IPS-NIHi11 (cell line): ENCODE measurements at regions not wholly inside any gene's neighbourhood (a gene's known extent, or its start where the extent isn't known, plus 50 kb on each side); places are given as distances from the start of the nearest gene placed in this dataset.
"Not testable (repeated sequence)": the region's sequence is repeated elsewhere in the genome, so short reads cannot be mapped to it uniquely, and the experiment has no call there.

Experiments
- DNase-seq: peaks from one replicate; pipeline ENCODE4 v3.0.0; 2012; ENCODE audit warnings: mixed read lengths, low spot score

DNA sequence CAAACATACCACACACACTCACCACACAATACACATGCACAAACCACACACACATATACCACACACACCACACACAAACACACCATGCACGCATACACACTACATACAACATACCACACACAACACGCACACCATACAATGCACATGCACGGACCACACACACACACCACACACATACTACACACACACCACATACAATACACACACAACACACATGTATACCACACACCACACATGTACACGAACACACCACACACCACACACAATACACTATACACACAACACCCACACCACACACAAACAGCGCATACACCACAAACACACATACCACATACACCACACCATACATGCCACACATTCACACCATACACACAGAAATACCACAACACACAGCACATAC, 480.3 kb downstream of the DIRAS2 start:
- DNase-seq: no peak

GRCh38 chr9:90162819-90163218, 479.8 kb downstream of the DIRAS2 start:
- no peak for DNase-seq

- DNase-seq: no peak
These were observed 477.3 kb downstream of the DIRAS2 start for GRCh38 chr9:90165281-90165680.

DNA sequence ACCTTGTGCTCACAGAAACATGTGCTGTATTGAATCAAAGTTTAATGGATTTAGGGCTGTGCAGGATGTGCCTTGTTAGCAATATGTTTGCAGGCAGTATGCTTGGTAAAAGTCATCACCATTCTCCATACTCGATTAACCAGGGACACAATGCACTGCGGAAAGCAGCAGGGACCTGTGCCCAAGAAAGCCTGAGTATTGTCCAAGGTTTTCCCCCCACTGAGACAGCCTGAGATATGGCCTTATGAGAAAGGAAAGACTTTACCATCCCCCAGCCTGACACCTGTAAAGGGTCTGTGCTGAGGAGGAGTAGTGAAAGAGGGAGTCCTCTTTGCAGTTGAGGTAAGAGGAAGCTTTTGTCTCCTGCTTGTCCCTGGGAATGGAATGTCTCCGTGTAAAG, 476.2 kb downstream of the DIRAS2 start:
- DNase-seq: not testable (repeated sequence)

DNA sequence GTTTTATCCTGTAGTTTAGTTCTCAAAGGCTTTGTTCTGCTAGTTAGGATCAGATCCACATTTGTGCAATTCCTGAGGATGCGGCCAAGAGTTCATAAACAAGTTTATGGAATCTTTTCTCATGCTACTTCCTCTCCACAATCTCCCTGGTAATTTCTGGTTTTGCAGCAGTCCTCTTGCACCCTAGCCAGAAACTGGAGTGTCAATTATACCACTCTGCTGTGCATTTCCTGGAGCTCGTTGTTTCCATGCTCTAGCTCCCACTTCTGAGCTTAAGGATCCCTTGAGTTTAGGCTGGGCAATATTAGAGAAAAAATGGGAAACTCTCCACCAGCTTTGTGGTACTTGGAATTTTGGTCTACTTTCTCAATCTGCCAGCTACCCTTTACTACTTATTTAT, 474.7 kb downstream of the DIRAS2 start:
- DNase-seq: no peak

DNA sequence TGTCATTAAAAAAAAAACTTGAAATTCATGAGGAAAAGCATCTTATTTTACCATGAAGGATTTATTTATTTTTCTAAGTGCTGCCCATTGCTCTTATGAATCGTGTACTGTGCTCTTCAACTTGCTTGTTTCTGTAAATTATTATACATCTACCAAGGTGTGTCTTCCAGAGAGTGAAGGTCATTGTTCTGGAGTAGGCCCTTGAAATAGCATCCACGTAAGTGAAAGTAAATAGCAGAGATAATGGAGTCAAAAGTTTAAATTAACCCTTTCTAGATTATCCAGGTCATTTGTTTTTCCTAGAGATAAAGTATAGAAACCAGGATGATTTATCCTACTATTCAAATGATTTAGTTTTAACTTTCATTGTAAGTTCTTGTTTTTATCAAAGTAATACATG, 473.1 kb downstream of the DIRAS2 start:
- DNase-seq: no peak

- not testable (repeated sequence) for DNase-seq
These were observed 468.7 kb downstream of the DIRAS2 start for GRCh38 chr9:90173935-90174334.

- DNase-seq: not testable (repeated sequence)
These were observed 468.3 kb downstream of the DIRAS2 start for GRCh38 chr9:90174346-90174745.

DNA sequence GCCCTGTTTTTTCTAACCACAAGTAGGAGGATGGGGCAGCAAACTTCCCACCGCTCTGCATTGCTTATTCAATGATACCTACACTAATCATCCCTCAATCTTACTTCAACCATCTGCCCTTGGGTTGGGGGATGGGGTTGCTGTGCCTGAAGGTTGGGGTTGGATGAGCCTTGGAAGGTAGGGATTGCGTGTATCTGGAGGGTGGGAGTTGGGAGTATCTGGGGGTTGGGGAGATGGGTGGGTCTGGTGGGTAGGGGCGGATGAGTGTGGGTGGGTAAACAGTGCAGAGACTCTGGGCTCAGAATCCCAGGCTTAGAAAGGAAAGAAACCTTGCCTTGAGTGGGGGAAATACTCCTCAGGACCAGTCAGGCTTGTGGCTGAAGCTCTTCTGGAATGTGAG, 467.4 kb downstream of the DIRAS2 start:
- no peak for DNase-seq

GRCh38 chr9:90175865-90176264, 466.8 kb downstream of the DIRAS2 start:
- DNase-seq: no peak

GRCh38 chr9:90176901-90177300, 465.7 kb downstream of the DIRAS2 start:
- no peak for DNase-seq

GRCh38 chr9:90180381-90180780, 462.2 kb downstream of the DIRAS2 start:
- no peak for DNase-seq

GRCh38 chr9:90188656-90189055, 454.0 kb downstream of the DIRAS2 start:
- no peak for DNase-seq

- DNase-seq: no peak
These were observed 453.3 kb downstream of the DIRAS2 start for GRCh38 chr9:90189306-90189705.

DNA sequence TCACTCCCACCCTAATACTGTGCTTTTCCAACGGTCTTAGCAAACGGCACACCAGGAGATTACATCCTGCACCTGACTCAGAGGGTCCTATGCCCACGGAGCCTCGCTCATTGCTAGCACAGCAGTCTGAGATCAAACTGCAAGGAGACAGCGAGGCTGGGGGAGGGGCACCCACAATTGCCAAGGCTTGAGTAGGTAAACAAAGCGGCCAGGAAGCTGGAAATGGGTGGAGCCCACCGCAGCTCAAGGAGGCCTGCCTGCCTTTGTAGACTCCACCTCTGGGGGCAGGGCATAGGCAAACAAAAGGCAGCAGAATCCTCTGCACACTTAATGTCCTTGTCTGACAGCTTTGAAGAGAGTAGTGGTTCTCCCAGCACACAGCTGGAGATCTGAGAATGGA, 450.2 kb downstream of the DIRAS2 start:
- DNase-seq: not testable (repeated sequence)

DNA sequence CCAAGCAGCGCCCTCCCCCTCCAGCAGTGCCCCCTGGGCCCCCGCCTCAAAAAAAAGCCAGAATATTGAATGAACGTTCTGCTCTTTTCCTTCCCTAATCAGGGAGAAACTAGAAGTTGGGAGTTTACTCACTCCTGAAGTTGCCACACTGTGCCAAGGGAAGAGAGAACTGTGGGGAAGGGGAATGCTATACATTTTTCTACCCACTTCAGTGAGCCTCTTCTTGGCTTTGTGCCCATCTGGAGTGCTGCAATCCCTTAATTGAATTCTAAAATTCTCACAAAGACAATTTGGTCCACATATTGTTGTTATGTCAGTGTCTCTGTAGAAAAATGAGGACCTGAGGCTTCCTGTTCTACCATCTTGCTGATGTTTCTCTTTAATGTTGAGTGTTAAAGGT, 443.7 kb downstream of the DIRAS2 start:
- no peak for DNase-seq

- no peak for DNase-seq
These were observed 440.9 kb downstream of the DIRAS2 start for GRCh38 chr9:90201766-90202165.

- no peak for DNase-seq
These were observed 438.3 kb downstream of the DIRAS2 start for GRCh38 chr9:90204128-90204831.

DNA sequence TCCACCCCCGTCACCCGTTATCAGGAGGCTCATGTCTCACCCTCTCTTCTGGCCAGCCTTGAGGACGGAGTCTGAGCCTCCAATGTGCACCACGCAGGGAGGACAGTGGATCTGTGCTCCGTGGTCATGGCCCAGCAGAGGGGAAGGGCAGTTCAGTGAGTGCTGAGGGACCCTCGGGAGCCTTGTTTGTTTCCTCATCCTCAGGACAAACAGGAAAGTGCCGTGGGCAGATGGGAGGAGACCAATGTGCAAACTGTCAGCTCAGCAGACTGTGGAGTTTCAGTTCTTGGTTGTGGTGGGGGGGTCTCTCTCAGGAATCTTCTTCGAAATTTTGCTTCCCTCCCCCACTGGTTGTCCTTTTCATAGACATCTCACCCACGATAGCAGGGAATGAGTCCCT, 429.6 kb downstream of the DIRAS2 start:
- DNase-seq: not testable (repeated sequence)

DNA sequence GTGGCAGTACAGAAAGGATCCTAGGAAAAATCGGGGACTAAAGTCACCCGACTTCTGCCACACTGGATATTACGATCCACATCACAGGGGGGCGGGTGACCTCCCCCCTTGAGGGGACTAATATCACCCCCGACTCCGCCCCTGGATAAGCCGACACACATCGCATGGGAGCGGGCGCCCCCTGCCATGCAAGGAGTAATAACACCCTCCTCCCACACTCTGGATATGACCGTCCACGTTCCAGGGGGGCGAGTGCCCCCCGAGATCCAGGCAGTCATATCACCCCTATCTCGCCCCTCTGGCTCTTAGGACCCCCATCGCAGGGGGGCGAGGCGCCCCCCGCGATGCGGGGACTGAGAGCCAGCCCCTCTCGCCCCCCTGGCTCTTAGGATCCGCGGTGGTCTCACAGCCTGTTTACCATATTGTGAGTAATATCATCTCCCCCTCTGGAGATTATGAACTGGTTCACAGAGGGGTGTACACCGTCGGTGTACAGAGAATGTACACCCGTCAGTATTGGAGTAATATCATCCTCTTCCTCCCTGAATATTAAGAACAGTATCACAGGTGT, 423.0 kb downstream of the DIRAS2 start:
- peak; percentile 65 for DNase-seq

GRCh38 chr9:90221899-90222298, 420.7 kb downstream of the DIRAS2 start:
- not testable (repeated sequence) for DNase-seq

GRCh38 chr9:90226839-90227338, 415.7 kb downstream of the DIRAS2 start:
- not testable (repeated sequence) for DNase-seq

DNA sequence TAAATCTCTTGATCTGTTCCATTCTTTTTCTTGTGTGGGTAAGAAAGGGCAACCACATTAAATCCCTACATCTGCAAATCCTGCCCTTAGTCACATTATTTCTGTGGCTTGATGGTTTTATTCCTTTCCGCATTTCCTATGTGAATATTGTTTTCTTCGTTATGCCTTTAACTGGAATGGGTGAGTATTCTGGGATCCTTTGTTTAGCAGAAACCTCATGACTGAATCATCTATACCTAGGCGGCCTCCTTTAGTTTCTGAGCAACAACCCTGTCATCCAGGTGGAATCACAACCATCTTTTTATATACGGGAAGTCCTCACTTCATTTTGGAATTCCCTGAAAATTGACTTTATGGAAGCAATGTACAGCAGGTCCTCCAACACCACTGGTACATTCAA, 409.5 kb downstream of the DIRAS2 start:
- not testable (repeated sequence) for DNase-seq

GRCh38 chr9:90240541-90240940, 402.1 kb downstream of the DIRAS2 start:
- DNase-seq: no peak
